ENCODE measurements at regions not wholly inside any gene's neighbourhood (a gene's known extent, or its start where the extent isn't known, plus 50 kb on each side); places are given as distances from the start of the nearest gene placed in this dataset.
"Not testable (repeated sequence)": the region's sequence is repeated elsewhere in the genome, so short reads cannot be mapped to it uniquely, and the experiment has no call there.

DNA sequence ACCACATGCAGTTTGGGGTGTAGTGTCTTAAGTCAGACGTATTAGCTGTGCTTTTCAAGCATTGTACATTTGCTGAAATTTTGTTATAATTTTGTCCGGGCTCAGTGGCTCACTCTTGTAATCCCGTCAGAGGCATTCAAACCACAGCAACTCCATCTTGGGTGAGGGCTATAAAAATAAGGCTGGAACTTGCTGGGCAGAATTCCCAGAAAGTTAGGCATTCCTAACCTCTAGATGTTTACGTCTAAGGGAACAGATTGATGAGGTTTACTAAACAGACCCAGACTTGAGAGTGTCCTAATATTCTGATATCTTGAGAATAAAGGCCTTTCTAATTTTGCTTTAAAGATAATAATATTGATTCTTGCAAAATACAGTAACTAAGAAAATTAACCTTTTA lies 957.8 kb downstream of the NXPH1 start:
- no peak for DNase-seq
- CTCF ChIA-PET, result no interaction called here
- H3K4me1 Mint-ChIP-seq, result no peaks in the 10 kb centered on the region
- H3K27me3 Mint-ChIP-seq, result no peaks in the 10 kb centered on the region
- H3K36me3 Mint-ChIP-seq (ENCODE audit: low read depth), result no peaks in the 10 kb centered on the region
- H3K9me3 Mint-ChIP-seq, result peaks cover 16% of the 10 kb centered on the region
- H3K27ac Mint-ChIP-seq, result no peak overlapping the region
- POLR2A ChIA-PET, result no interaction called here
- H3K4me3 Mint-ChIP-seq, result no peak overlapping the region

DNA sequence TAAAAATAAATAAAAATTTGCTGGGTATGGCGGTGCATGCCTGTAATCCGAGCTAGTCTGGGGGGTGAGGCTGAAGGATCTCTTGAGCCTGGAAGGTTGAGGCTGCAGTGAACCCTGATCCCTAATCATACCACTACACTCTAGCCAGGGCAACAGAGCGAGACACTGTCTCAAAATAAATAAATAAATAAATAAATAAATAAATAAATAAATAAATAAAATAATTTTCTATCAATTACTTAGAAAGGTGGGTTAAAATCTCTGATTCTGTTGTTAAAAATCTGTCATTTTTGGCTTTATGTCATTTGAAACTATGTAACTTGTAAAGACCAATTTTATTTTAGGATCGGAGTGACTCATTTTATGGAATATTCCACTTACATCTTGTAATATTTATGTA lies 958.6 kb downstream of the NXPH1 start:
- CTCF ChIA-PET, result no interaction called here
- H3K27me3 Mint-ChIP-seq, result no peaks in the 10 kb centered on the region

DNA sequence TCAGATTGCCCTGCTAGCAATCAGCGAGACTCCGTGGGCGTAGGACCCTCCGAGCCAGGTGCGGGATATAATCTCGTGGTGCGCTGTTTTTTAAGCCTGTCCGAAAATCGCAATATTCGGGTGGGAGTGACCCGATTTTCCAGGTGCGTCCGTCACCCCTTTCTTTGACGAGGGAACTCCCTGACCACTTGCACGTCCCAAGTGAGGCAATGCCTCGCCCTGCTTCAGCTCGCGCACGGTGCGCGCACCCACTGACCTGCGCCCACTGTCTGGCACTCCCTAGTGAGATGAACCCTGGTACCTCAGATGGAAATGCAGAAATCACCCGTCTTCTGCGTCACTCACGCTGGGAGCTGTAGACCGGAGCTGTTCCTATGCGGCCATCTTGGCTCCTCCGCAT lies 971.0 kb downstream of the NXPH1 start:
- H3K4me3 Mint-ChIP-seq; H3K27me3 Mint-ChIP-seq; DNase-seq; H3K27ac Mint-ChIP-seq; POLR2A ChIA-PET; H3K9me3 Mint-ChIP-seq; CTCF ChIA-PET; H3K4me1 Mint-ChIP-seq; H3K36me3 Mint-ChIP-seq (ENCODE audit: low read depth): not testable (repeated sequence)

More for the DNA sequence above, 958.6 kb downstream of the NXPH1 start:
- POLR2A ChIA-PET, result no interaction called here
- DNase-seq, result no peak
- no peaks in the 10 kb centered on the region for H3K4me1 Mint-ChIP-seq
- peaks cover 9% of the 10 kb centered on the region for H3K9me3 Mint-ChIP-seq
- no peak overlapping the region for H3K27ac Mint-ChIP-seq
- H3K4me3 Mint-ChIP-seq, result no peak overlapping the region
- H3K36me3 Mint-ChIP-seq (ENCODE audit: low read depth), result no peaks in the 10 kb centered on the region

DNA sequence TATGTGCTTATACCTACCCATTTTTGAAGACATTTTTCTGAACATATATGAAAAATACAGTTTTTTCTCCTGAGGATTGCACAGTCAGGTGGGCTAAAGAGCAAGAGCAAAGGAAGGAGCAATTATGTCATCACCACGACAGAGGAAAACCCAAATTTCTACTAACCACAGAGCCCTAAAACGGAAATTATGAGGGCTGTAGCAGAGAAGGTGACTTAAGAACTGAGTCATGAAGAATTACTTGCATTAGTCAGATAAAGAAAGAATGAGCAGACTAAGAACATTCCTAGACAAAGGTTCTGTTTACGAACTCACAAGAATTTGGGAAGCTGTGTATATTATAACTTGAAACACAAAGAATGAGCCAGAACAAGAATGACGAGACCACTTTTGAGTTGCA lies 974.4 kb downstream of the NXPH1 start:
- ChIA-PET POLR2A (no interaction called here), CTCF (no interaction called here)
- no peaks in the 10 kb centered on the region for H3K36me3 Mint-ChIP-seq (ENCODE audit: low read depth)
- H3K27ac Mint-ChIP-seq, result no peak overlapping the region
- H3K4me3 Mint-ChIP-seq, result no peak overlapping the region
- no peak for DNase-seq
- H3K9me3 Mint-ChIP-seq, result no peaks in the 10 kb centered on the region
- H3K4me1 Mint-ChIP-seq, result no peaks in the 10 kb centered on the region
- H3K27me3 Mint-ChIP-seq, result no peaks in the 10 kb centered on the region

DNA sequence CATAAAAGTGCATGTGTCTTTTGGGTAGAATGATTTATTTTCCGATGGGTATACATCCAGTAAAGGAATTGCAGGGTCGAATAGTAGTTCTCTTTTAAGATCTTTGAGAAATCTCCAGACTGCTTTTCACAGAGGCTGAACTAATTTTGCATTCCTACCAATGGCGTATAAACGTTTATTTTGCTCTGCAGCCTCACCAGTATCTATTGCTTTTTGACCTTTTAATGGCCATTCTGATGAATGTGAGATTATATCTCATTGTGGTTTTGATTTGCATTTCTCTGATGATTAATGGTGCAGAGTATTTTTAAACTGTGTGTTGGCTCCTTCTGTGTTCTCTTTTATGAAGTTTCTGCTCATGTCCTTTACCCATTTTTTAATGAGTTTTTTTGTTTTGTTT lies 1020.1 kb downstream of the NXPH1 start:
- POLR2A ChIA-PET, result no interaction called here
- no peaks in the 10 kb centered on the region for H3K36me3 Mint-ChIP-seq (ENCODE audit: low read depth)
- CTCF ChIA-PET, result no interaction called here
- no peaks in the 10 kb centered on the region for H3K27me3 Mint-ChIP-seq
- H3K27ac Mint-ChIP-seq, result no peak overlapping the region
- no peak overlapping the region for H3K4me3 Mint-ChIP-seq
- DNase-seq, result no peak
- peaks cover 7% of the 10 kb centered on the region for H3K9me3 Mint-ChIP-seq
- no peaks in the 10 kb centered on the region for H3K4me1 Mint-ChIP-seq

DNA sequence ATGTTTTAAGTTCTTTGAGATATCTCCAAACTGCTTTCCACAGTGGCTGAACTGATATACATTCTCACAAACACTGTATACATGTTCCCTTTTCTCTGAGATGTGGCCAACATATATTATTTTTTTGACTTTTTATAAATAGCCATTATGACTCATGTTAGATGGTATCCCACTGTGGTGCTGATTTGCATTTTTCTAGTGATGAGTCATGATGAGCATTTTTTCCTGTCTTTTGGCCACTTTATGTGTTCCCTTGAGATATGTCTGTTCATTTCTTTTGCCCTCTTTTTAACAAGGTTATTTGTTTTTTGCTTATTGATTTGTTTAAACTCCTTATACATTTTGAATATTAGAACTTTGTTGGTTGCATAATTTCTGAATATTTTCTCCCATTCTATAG lies 1055.1 kb downstream of the NXPH1 start:
- Mint-ChIP-seq H3K4me3 (no peak overlapping the region), H3K9me3 (peaks cover 19% of the 10 kb centered on the region), H3K27me3 (no peaks in the 10 kb centered on the region), H3K27ac (no peak overlapping the region), H3K36me3 (ENCODE audit: low read depth) (no peaks in the 10 kb centered on the region), H3K4me1 (no peaks in the 10 kb centered on the region)
- ChIA-PET CTCF (no interaction called here), POLR2A (no interaction called here)
- no peak for DNase-seq

DNA sequence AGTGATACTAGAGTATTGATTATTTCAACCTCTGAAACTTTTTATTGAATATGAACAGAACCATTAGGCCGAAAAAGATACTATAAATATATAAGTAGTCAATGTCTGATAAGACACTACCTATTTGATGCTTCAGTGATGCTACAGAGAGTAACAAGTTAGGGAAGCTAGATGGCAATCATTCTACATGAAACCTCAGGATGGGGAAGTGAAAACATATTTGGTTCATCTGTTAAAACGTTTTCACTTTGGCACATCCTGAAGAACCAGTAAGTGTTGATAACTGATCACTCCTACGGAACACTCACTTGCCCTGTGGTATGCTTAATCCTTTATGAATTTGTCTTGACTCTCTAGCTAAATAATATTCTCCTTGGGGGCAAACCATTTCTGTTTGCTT lies 1064.9 kb downstream of the NXPH1 start:
- CTCF ChIA-PET, result no interaction called here
- POLR2A ChIA-PET, result no interaction called here

DNA sequence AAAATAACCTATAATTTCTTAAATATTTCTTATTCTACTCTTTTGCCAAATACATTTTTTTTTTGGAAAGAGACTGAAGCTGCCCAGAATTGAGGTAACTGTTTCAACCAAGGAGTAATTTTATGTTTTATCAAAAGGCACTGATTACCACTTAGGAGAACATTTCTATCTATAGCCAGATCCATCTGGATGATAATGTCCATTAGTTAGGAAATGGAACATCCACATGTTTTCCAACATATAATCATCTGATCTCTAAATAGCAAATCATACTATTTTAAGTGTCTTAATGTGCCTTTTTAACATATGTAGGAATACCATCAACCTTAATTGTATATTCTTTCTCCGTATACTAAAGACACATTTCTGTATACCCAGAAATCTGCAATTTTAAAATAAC lies 1068.9 kb downstream of the NXPH1 start:
- H3K36me3 Mint-ChIP-seq (ENCODE audit: low read depth), result no peaks in the 10 kb centered on the region
- no peak for DNase-seq
- no peaks in the 10 kb centered on the region for H3K4me1 Mint-ChIP-seq
- H3K27ac Mint-ChIP-seq, result no peak overlapping the region
- ChIA-PET CTCF (no interaction called here), POLR2A (no interaction called here)
- H3K9me3 Mint-ChIP-seq, result peaks cover 11% of the 10 kb centered on the region
- H3K4me3 Mint-ChIP-seq, result no peak overlapping the region
- no peaks in the 10 kb centered on the region for H3K27me3 Mint-ChIP-seq

More for the DNA sequence above, 1064.9 kb downstream of the NXPH1 start:
- Mint-ChIP-seq H3K27ac (no peak overlapping the region), H3K27me3 (no peaks in the 10 kb centered on the region), H3K4me3 (no peak overlapping the region), H3K4me1 (no peaks in the 10 kb centered on the region), H3K9me3 (peaks cover 5% of the 10 kb centered on the region), H3K36me3 (ENCODE audit: low read depth) (no peaks in the 10 kb centered on the region)
- DNase-seq, result no peak

DNA sequence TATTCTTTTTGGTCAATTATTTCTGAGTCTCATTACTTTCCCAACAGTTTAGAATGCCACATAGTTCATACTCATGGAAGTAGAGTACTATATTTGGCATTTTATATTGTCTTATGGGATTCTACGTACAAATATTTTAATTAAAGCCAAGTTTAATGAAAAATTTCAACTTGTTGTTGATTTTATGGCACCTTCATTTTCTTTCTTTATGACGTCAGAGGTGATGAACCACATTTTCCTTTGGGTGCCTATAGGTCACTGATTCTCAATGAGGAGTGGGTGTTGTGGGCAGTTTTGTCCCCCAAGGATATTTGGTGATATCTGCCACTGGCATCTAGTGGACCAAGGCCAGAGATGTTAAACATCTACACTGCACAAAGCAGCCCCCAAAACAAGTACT lies 1071.3 kb downstream of the NXPH1 start:
- no peaks in the 10 kb centered on the region for H3K4me1 Mint-ChIP-seq
- H3K27me3 Mint-ChIP-seq, result no peaks in the 10 kb centered on the region
- H3K27ac Mint-ChIP-seq, result no peak overlapping the region
- CTCF ChIA-PET, result no interaction called here
- no peak overlapping the region for H3K4me3 Mint-ChIP-seq
- POLR2A ChIA-PET, result no interaction called here
- no peaks in the 10 kb centered on the region for H3K36me3 Mint-ChIP-seq (ENCODE audit: low read depth)
- peaks cover 9% of the 10 kb centered on the region for H3K9me3 Mint-ChIP-seq
- no peak for DNase-seq

DNA sequence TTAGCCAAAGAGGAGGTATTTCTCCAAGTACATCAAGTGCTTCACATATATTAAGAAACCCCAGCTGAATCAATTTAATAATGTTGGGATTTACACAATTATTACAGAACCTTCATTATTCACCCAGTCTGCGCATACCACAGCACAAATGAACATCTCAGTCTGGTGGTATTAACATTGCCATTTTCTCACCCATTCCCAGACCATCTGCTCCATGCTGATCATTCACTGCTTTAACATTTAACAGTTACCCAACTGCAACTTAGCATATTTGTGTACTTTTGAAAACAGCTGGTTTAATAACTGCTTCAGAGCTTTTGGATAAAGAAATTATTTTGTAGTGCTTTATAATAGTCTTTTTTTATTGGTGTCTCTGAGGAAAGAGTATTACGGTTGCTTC lies 1072.1 kb downstream of the NXPH1 start:
- no peak for DNase-seq

DNA sequence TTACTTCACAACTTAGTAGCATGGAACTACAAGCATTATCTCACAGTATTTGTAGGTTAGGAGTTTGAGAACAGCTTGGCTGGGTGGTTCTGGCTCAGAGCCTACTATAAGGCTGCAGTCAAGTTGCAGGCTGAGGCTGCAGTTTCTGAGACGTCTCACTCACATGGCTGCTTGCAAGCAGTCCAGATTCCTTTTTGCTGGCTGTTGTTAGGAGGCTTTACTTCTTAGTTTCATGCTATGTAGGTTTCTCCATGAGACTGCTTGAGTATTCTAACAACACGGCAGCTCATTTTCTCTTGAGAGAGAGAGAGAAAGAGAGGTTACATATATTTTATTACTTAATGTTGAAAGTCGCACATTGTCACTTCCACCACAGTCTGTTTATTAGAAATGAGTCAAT lies 1073.9 kb downstream of the NXPH1 start:
- H3K4me1 Mint-ChIP-seq, result no peaks in the 10 kb centered on the region
- ChIA-PET CTCF (no interaction called here), POLR2A (no interaction called here)
- H3K9me3 Mint-ChIP-seq, result peaks cover 6% of the 10 kb centered on the region
- H3K36me3 Mint-ChIP-seq (ENCODE audit: low read depth), result no peaks in the 10 kb centered on the region
- H3K4me3 Mint-ChIP-seq, result no peak overlapping the region
- H3K27me3 Mint-ChIP-seq, result no peaks in the 10 kb centered on the region
- H3K27ac Mint-ChIP-seq, result no peak overlapping the region
- DNase-seq, result no peak

More for the DNA sequence above, 1072.1 kb downstream of the NXPH1 start:
- ChIA-PET CTCF (no interaction called here), POLR2A (no interaction called here)
- Mint-ChIP-seq H3K27me3 (no peaks in the 10 kb centered on the region), H3K27ac (no peak overlapping the region), H3K4me3 (no peak overlapping the region), H3K9me3 (peaks cover 9% of the 10 kb centered on the region), H3K4me1 (no peaks in the 10 kb centered on the region), H3K36me3 (ENCODE audit: low read depth) (no peaks in the 10 kb centered on the region)

DNA sequence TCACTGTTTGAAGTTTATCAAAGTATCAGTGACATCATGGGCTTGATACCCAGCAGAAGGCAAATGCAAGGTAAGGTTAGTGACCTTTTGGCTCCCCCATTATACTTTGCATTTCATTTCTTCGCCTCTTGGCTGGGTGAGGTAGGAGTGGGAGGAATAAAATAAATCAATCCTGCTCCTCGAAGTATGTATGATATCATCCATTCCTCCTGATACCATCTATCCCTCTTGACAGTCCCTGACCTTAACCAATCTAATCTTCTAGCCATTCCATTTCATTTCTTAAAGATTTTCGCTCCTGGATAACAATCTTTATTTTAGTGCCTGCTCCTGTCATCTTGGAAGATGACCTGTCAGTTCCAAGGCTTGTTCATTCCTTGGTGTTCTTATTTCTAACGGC lies 1083.3 kb downstream of the NXPH1 start:
- POLR2A ChIA-PET, result no interaction called here
- peaks cover 16% of the 10 kb centered on the region for H3K9me3 Mint-ChIP-seq

DNA sequence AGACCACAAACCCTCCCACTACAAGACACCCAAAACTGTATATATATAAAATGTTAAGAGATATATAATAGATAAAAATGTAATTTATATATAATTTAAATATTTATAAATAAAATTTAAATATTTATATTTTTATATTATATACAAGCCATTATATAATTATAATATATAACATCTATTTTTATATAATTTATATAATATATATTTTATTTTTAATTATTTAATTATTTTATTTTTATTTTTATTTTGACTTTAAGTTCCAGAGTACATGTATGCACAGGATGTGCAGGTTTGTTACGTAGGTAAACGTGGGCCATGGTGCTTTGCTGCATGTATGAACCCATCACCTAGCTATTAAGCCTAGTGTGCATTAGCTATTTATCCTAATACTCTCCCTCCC lies 1090.2 kb downstream of the NXPH1 start:
- Mint-ChIP-seq H3K36me3 (ENCODE audit: low read depth) (no peaks in the 10 kb centered on the region), H3K4me3 (no peak overlapping the region), H3K27ac (no peak overlapping the region), H3K4me1 (no peaks in the 10 kb centered on the region), H3K27me3 (no peaks in the 10 kb centered on the region), H3K9me3 (peaks cover 2% of the 10 kb centered on the region)
- no peak for DNase-seq
- ChIA-PET POLR2A (no interaction called here), CTCF (no interaction called here)

More for the DNA sequence above, 1083.3 kb downstream of the NXPH1 start:
- Mint-ChIP-seq H3K27me3 (no peaks in the 10 kb centered on the region), H3K4me1 (no peaks in the 10 kb centered on the region), H3K36me3 (ENCODE audit: low read depth) (no peaks in the 10 kb centered on the region), H3K27ac (no peak overlapping the region), H3K4me3 (no peak overlapping the region)
- CTCF ChIA-PET, result no interaction called here
- DNase-seq, result no peak

DNA sequence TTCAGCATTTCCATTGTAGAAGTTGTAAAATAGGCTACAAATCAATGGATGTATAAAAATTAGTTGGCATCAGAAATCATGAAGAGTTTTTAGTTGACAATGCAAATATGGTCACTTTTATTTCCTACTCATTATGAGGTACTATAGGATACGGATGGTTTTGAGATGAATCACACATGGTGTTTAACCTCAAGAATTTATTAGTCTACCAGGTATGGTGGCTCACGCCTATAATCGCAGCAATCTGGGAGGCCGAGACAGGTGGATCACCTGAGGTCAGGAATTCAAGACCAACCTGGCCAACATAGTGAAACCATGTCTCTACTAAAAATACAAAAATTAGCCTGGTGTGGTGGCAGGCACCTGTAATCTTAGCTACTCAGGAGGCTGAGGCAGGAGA lies 1119.0 kb downstream of the NXPH1 start:
- CTCF ChIA-PET; H3K27me3 Mint-ChIP-seq; H3K27ac Mint-ChIP-seq; DNase-seq; POLR2A ChIA-PET; H3K4me1 Mint-ChIP-seq; H3K4me3 Mint-ChIP-seq; H3K36me3 Mint-ChIP-seq (ENCODE audit: low read depth); H3K9me3 Mint-ChIP-seq: not testable (repeated sequence)

DNA sequence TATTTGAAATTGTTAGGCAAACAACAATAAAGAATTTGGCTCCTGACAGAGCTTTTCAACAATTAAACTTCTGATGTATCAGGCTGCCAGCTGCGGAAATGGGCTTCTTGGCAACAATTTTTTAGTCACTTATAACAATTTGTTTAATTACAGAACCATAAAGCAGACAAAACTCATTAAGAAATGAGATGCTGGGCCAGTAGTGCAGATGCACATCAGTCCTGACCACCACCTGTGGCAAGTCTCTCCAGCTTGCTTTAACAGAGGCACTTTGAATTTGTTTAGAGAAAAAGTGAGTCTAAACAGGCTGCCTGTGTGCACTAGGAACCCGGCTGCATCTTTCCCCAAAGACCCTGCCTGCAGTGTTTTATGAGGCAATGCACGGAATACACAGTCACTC lies 1124.4 kb downstream of the NXPH1 start:
- CTCF ChIA-PET, result no interaction called here

More for the DNA sequence above, 1124.4 kb downstream of the NXPH1 start:
- Mint-ChIP-seq H3K27me3 (no peaks in the 10 kb centered on the region), H3K4me1 (no peaks in the 10 kb centered on the region), H3K9me3 (peaks cover 4% of the 10 kb centered on the region), H3K4me3 (no peak overlapping the region), H3K36me3 (ENCODE audit: low read depth) (no peaks in the 10 kb centered on the region), H3K27ac (no peak overlapping the region)
- no peak for DNase-seq
- POLR2A ChIA-PET, result no interaction called here
